GM21786 (cell line): ENCODE measurements at regions not wholly inside any gene's neighbourhood (a gene's known extent, or its start where the extent isn't known, plus 50 kb on each side); places are given as distances from the start of the nearest gene placed in this dataset.

Experiments
- ATAC-seq: cut with Tn5 transposase; IDR thresholded peaks from one replicate; pipeline ENCODE4 v1.9.1; 2021; ENCODE audit not compliant: unreplicated experiment

GRCh38 chr21:27645285-27645684, 678.4 kb upstream of the ADAMTS5 start:
- ATAC-seq, result no peak

- no peak for ATAC-seq
Observed at GRCh38 chr21:27643326-27643725, 676.4 kb upstream of the ADAMTS5 start.

- no peak for ATAC-seq
Observed at GRCh38 chr21:27639286-27639685, 672.4 kb upstream of the ADAMTS5 start.

GRCh38 chr21:27636656-27637055, 669.8 kb upstream of the ADAMTS5 start:
- ATAC-seq, result no peak

GRCh38 chr21:27633631-27634030, 666.7 kb upstream of the ADAMTS5 start:
- ATAC-seq, result no peak

GRCh38 chr21:27631471-27631870, 664.6 kb upstream of the ADAMTS5 start:
- no peak for ATAC-seq

- no peak for ATAC-seq
Observed at GRCh38 chr21:27622631-27623030, 655.7 kb upstream of the ADAMTS5 start.

GRCh38 chr21:27614231-27614630, 647.3 kb upstream of the ADAMTS5 start:
- no peak for ATAC-seq

GRCh38 chr21:27606422-27606821, 639.5 kb upstream of the ADAMTS5 start:
- no peak for ATAC-seq

GRCh38 chr21:27596196-27596595, 629.3 kb upstream of the ADAMTS5 start:
- ATAC-seq, result no peak

- ATAC-seq, result no peak
Observed at GRCh38 chr21:27595716-27596115, 628.8 kb upstream of the ADAMTS5 start.

GRCh38 chr21:27590271-27590670, 623.4 kb upstream of the ADAMTS5 start:
- ATAC-seq, result no peak

- no peak for ATAC-seq
Observed at GRCh38 chr21:27589781-27590180, 622.9 kb upstream of the ADAMTS5 start.

GRCh38 chr21:27586986-27587385, 620.1 kb upstream of the ADAMTS5 start:
- ATAC-seq, result no peak

- ATAC-seq, result no peak
Observed at GRCh38 chr21:27586326-27586725, 619.4 kb upstream of the ADAMTS5 start.

- no peak for ATAC-seq
Observed at GRCh38 chr21:27584256-27584655, 617.4 kb upstream of the ADAMTS5 start.

- no peak for ATAC-seq
Observed at GRCh38 chr21:27582948-27583430, 616.1 kb upstream of the ADAMTS5 start.

- ATAC-seq, result no peak
Observed at GRCh38 chr21:27582246-27582947, 615.5 kb upstream of the ADAMTS5 start.

GRCh38 chr21:27581168-27581567, 614.3 kb upstream of the ADAMTS5 start:
- no peak for ATAC-seq

- no peak for ATAC-seq
Observed at GRCh38 chr21:27580276-27580675, 613.4 kb upstream of the ADAMTS5 start.

GRCh38 chr21:27578741-27579265, 611.9 kb upstream of the ADAMTS5 start:
- no peak for ATAC-seq

GRCh38 chr21:27572696-27573095, 605.8 kb upstream of the ADAMTS5 start:
- ATAC-seq, result no peak

GRCh38 chr21:27571706-27572105, 604.8 kb upstream of the ADAMTS5 start:
- ATAC-seq, result no peak
